ENCODE measurements at regions not wholly inside any gene's neighbourhood (a gene's known extent, or its start where the extent isn't known, plus 50 kb on each side); places are given as distances from the start of the nearest gene placed in this dataset.

DNA sequence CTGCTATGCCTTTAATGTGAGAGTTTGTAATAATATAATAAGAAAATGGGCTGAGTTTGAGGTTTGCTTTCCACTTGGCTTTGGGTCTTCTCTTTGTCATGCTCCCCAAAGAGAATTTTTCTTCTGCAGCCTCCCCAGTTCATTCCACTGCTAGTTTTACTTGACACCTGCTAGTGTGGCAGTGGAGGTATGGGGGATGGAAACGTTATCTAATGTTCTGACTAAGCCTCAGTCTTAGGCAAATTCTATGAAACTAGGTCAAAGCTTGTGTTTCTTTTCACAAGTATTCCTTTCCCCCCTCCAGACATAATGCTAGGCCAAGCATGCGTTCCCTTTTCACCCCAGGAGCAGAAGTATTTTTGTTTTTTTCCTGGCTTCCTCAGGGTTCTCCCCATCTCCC lies 67.5 kb downstream of the PPP1R2C start:
- TF ChIP-seq CTCF (IDR thresholded peaks at IDR 0.05 in 2 of 3, conservative IDR thresholded peaks at IDR 0.05 in 1 of 3; ENCODE audit: borderline replicate concordance in 1 of 3, insufficient read depth in 1 of 3, low read depth in 2 of 3, low read length in 2 of 3) (no peak), JUND (IDR thresholded peaks at IDR 0.05) (no peak), RAD21 (IDR thresholded peaks at IDR 0.05; ENCODE audit: low read depth) (no peak), EZH2phosphoT487 (IDR thresholded peaks at IDR 0.05; ENCODE audit: borderline replicate concordance) (no peak), EZH2 (IDR thresholded peaks at IDR 0.05) (no peak)
- TF ChIP-seq, protein P1, sequence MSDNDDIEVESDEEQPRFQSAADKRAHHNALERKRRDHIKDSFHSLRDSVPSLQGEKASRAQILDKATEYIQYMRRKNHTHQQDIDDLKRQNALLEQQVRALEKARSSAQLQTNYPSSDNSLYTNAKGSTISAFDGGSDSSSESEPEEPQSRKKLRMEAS (IDR thresholded peaks at IDR 0.05) = no peak
